ENCODE measurements at regions not wholly inside any gene's neighbourhood (a gene's known extent, or its start where the extent isn't known, plus 50 kb on each side); places are given as distances from the start of the nearest gene placed in this dataset.

DNA sequence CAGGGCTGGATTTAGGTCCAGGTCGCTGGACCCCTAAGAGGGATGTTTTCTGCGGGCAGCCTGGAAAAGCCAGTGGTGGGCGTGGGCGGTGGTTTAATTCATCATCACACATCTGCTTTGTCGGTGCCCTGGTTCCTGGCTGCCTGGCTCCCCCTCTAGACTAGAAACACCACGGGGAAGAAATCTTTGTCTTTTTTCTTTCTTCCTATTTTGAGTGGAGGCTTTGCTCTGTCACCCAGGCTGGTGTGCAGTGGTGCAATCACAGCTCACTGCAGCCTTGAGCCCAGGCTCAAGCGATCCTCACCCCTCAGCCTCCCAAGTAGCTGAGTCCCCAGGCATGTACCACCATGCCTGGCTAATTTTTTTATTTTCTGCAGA lies 86.6 kb upstream of the LINC01488 start:
- DNase-seq, result no peak

DNA sequence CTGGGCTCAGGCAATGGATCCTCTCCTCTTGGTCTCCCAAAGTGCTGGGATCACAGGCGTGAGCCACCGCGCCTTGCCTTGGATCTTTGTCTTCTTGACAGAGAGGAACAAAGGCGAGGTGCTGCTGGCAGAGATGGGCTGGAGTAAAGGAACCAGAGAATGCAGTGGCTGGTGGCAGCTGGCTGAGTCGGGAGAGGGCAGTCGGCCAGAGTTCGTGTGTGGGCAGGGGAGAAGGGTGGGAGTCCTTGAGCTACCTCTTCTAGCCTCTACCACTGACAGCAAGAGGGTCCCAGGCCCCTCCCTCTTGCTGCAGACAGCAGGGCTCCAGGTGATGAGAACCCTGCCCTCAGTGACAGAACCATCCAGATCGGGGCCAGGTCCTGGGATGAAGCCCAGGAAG lies 86.2 kb upstream of the LINC01488 start:
- DNase-seq, result no peak

DNA sequence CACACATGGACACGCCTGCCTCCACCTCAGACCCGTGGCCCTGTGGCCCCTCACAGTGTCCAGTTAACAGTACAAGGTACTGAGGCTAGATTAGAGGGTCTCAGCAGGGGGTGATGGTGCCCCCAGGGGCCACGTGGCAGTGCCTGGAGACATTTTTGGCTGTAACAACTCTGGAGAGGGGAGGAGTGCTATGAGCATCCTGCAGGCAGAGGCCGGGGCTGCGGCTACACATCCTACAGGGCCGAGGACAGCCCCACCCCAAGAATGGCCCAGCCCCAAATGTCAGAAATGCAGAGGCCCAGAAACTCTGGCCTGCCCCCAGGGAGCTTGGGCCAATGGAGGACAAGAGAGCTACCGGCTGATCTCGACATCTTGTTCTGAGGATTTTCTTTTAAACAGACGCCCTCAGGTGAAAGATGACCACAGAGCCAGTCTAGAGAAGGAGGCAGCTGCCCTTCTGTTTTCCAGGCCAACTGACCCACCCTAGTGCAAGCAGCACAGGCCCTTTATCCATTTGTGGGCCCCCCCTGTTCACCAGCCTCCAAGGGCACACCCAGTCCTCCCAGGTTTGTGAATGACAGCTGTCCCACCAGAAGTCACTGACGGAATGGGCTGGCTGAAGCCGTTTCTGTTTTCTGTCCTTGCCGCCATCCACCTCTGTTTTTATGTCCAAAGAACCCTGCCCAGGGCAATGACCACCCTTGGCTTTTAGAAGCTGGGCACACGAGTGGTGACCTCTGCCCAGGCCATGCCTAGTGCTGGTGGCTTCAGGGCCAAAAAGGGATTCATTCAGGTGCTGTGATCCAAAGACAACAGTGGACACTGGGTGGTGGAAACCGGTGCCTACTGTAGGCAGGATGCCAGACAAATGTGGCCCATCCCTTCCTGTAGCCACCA lies 85.2 kb upstream of the LINC01488 start:
- no peak for DNase-seq

DNA sequence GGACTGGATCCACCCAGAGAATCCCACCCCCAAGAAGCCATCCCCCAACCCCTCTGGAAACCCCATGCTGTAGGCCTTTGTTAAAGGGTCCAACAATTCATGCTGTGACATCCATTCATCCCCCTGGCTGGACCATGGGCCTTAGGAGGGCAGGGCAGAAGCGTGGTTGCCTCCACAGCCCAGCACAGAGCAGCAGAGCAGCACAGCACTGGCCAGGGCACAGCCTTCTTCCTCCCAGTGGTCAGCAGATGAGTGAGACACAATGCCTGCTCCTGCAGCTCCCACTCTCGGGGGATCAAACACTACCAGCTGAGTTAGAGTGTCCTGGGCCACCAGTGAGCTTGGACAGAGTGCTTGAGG lies 84.5 kb upstream of the LINC01488 start:
- DNase-seq, result no peak

DNA sequence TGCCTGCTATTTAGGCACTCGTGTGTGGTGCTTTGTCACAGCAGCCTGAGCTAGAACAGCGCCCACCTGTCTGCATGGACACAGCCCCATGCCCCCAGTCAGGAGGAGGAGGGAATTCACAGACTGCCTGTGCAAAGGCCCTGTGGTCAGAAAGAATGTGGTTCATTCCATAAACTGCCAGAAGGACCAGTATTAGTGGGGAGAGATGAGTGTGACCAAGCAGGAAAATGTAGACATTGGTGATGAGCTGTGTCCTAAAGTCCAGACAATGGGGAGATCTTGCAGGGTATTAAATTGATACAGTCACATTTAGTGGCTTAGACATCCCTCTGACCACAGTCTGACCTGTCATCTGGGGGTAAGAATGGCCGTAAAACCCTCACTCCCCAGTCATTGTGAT lies 83.7 kb upstream of the LINC01488 start:
- DNase-seq, result no peak

DNA sequence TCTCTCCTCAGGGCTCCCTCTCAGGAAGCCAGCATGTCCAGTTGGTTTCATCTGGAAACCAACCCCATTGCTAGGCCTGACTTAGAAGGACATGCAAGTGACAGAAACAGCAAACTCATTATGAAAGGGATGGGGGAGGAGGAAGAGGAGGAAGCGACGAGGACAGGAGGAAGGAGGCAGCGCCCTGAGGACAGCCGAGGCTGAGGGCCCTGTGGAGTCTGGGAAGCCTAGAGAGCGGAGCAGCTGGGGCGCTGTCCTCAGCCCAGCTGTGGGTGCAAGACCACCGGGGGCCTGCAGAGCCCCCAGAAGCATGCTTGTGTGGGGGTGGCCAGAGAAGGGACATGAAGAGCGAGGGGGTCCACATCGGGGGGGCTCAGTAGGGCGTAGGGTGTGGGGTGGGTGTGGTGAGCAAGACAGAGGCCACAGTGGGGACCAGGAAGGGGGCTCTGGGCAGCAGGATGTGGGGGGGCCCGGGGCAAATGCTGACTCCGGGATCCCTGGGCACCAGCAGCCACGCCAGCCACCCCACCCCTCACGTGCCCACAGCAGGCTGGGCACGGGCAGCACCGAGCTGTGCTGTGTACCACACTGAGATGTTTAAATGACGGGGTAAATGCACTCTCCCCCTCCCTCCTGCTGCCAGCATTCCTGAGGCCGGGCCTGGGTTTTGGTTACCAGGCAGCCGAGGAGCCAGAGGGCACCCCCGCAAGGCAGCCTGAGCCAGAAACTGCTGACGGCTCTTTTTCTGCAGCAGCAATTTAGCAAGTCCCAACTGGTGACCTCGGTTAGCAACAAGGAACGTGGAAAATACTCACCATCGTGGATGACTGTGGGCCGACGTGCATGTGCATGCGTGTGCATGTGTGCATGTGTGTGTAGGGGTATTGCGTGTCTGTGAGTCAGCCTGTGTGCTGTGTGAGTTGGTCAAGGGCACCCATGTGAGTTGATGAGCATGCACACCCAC lies 82.7 kb upstream of the LINC01488 start:
- no peak for DNase-seq

DNA sequence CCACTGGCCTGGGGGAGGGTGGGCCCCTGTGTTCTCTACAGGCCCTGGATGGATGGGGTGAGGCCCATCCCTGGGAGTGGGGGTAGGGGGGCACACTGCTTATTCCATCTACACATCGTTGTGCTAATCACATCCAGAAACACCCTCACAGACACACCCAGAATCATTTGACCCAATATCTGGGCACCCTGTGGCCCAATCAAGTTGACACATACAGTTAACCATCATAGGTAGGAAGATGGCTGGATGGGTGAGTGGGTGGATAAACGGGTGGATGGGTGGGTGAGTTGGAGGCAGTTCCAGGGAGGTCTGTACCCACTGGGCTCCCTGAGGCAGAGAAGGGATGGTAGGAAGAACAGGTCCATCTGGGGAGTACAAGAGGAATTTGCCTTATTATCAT lies 81.3 kb upstream of the LINC01488 start:
- DNase-seq, result no peak

DNA sequence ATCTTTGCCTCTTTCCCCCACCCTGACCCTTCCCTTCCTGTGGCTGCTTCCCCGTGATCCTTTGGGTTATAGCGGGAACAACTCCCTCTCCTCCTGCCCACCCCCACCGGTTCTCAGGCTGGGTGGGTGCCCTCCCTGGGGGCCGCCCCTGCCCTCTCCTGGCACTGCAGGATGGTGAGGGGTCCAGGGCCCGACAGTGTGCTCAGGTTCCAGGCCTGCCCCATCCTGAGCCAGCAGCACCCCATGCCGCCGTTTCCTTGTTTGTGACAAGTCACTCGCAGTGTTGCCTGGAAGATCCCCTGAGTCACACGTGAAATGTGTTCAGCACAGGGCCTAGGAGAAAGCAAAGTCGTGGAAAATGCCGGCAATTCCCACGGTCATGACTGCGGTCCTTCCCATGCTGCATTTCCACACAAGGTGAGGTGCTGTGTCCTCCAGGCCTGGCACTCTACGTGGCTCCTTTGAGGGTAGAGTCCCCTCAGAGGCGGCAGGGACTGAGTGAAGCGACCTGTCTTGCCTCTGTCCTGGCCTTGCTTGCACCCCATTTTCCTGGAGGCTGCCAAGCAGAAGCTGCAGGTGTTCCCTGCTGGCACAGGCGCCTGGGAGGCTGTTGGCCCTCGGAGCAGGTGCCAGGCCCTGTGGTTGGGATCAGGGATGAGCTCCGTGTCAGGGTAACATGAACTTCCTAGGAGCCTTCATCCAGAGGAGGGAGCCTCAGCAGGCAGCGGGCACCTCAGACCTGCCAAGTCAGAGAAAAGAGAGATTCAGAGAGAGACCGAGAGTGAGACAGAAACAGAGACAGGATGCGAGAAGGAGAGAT lies 80.5 kb upstream of the LINC01488 start:
- no peak for DNase-seq

DNA sequence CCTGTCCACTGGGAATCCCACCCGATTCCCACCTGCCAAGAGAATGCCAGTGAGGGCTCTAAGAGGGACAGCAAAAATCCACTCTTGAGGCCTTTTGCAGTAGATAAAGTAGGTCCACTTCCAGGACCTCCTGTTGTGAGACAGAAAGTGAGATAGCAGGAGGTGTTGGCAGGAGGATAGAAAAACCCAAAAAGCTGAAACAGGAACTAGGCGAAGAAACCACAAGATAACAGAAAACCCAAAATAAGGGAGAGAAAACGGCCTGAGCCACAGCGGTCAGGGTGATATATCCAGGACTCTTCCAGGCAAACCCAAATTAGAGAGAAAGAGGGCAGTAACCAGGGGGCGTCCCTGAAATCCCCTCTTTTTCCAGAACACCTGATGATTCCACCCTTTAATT lies 79.7 kb upstream of the LINC01488 start:
- no peak for DNase-seq

DNA sequence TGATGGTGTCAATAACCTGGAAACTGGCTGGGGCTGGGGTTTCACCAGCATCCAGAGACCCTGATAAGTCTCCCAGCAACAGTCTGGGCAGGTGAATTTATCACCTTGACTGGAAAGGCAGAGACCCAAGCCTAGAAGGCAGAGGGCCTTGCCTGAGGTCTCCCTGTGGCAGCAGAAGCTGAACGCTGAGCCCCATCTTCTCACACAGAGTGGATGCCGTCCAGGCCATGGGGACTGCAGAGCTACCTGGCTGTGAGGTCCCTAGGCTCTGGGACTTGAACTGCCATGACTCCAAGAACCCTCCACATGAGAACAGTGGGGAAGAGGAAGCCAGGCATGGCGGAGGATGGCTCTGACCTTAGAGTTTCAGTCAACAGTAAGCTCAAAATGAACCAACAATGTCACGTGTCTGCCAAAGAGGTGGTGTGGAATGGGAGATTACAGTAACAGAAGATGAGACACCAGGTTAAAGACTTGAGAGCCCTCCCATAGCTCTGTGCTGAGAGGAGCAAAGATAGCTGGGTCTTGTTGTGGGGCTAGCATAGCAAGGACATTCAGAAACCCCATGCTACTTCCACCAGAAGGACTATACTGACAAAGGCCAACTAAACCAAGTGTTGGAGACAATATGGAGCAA lies 79.1 kb upstream of the LINC01488 start:
- DNase-seq, result no peak

DNA sequence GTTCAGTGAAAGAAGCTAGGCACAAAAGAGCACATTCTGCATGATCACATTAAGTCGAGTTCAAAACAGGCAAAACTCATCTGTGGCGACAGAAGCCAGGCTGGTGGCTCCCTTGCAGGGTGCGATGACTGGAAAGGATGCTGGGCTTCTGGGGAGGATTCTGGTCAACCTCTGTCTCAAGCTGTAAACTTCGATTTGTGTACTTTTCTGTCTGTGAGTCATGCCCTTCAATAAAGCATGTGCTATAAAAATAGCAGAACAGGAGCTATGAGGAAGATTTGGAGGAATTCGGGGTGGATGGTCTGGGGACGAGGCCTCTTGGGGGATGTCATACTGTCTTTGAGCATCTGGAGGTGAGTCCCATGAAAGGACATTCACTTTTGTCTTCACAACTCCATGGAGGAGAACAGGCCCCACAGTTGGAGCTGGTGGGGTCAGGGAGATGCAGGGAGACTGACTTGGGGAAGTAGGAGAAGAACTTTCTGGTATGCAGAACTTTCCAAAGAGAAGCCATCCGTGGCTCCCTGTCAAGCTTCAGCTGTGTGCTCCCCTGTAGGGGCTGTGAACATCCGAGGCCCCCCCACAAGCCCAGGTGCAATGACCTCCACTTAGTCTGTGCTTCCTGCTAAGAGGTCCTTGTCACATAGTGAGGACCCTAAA lies 77.8 kb upstream of the LINC01488 start:
- no peak for DNase-seq

DNA sequence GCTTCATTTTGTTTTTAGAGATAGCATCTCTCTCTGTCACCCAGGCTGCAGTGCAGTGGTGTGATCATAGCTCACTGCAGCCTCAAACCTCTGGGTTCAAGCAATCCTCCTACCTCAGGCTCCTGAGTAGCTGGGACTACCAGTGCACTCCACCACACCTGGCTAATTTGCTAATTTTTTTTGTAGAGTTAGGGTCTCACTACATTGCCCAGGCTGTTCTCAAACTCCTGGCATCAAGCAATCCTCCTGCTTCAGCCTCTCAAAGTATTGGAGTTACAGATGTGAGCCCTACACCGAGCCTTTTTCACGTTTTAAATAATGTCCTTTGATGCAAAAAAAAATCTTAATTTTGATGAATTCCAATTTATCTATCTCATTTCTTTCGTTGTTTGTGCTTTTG lies 75.4 kb upstream of the LINC01488 start:
- DNase-seq, result no peak

DNA sequence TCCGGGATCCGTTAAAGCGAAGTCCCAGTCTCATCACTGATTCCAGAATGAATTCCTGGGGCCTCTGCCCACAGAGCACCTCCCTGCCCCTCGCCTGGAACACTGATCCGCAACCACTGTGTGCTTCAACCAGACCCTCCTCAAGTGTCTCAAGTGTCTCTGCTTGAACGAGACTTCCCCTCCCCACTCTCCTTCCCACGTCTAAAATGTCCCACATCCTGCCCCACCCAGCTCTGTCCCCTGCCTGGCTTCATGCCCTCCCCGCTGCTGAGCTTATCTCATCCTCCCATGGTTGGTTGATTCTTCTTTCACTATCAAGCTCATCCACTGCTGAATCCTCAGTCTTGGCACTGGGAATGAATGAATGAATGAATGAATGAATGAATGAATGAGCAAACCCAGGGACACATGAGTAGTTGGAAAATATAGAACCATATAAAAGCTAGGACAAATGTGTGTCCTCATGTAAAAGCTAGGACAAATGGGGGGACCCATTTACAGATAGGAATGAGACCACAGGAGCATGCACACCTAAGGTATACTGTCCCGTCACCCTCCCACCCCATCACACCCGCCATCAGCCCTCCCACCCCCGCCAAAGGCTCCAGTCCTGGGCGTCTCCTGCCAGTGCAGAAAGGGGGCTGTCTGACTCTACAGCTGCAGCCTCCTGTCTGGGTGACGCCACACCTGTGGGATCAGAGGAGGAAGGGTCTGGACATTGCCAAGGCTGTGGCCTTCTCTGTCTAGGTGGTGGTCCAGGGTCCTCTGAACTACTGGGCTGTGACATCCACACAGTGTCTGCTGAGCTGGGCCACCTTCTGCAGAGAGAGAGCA lies 71.4 kb upstream of the LINC01488 start:
- DNase-seq, result no peak

DNA sequence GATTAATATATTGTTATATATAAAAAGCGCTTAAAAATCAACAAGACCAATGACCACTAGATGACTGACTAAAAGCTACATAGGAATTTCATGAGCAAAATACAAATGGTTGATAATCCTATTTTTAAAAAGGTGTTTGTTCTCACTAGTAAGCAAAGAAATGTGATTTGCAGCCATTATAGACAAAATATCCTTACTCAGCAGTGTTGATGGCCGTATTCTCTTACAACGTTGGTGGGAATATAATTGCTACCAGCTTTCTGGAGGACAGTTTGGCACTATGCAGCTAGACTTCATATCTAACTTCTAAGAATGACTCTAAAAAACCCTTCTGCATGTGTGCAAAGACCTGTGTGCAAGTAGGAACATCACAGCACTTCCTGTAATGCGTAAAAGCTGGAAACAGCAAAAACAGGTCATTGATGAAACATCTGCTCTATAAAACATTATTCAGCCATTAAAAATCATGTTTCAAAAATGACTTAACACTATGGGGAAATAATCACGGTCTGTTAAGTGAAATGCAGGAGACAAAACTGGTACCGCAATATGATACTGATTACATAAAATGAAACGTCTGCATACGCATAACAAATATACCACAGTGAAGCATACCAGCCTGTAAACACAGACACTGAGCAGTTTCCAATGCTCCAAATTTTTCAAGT lies 70.1 kb upstream of the LINC01488 start:
- DNase-seq, result no peak

DNA sequence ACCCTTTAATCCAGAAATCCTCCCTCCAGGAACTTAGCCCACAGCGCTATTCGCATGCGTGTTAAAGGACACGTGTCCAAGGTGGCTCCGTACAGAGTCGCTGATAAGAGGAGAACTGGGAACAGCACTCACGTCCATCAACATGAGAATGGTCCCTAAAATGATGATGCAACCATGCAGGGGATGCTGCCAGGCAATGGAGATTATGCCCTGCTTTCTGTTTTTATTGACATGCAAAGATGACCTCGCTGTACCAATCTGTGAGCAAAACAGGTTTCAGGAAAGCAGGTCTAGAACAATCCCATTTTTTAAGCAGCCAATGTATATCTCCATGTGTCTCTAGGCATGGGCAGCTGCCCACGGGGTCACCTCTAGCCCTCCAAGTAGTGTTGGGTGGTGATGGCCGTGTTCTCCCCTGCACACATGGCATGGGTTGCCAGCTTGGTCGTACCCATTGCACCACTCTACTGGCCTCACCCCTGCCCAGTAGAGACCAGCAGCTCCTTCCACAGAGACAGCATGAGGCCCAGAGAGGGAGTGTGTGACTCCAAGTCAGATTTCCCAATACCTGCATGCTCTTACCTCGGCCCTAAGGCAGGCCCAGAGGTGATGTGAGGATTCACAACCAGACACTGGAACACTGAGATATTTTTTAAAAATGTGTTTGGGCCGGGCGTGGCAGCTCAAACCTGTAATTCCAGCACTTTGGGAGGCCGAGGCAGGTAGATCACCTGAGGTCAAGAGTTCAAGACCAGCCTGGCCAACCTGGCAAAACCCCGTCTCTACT lies 68.3 kb upstream of the LINC01488 start:
- DNase-seq, result no peak

DNA sequence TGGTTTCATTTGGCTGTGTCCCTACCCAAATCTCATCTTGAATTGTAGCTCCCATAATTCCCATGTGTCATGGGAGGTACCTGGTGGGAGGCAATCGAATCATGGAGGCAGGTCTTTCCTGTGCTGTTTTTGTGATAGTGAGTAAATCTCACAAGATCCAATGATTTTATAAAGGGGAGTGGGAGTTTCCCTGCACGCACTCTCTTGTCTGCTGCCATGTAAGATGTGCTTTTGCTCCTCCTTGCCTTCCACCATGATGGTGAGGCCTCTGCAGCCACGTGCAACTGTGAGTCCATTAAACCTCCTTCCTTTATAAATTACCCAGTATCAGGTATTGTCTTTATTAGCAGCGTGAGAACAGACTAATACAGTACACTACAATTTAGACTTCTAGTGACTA lies 67.5 kb upstream of the LINC01488 start:
- DNase-seq, result no peak

DNA sequence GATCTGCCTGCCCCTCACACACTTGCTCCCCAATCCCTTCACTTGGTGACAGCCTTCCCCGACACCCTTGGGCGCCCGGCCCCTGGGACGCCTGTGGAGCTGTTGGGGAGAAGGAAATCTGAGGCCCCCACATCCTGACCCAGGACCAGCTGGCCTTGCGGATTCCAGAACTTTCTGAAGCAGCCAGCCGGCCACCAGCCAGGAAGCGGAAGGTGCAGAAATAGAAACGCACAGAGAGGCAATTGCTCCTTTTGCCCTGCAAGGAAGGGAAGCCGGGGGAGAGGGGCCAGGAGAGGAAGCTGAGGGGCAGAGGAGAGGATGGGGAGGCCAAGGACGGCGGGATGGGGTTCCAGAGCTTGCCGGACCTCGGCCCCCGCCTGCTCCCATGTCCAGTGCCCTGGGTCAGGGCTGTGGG lies 66.7 kb upstream of the LINC01488 start:
- DNase-seq, result no peak

DNA sequence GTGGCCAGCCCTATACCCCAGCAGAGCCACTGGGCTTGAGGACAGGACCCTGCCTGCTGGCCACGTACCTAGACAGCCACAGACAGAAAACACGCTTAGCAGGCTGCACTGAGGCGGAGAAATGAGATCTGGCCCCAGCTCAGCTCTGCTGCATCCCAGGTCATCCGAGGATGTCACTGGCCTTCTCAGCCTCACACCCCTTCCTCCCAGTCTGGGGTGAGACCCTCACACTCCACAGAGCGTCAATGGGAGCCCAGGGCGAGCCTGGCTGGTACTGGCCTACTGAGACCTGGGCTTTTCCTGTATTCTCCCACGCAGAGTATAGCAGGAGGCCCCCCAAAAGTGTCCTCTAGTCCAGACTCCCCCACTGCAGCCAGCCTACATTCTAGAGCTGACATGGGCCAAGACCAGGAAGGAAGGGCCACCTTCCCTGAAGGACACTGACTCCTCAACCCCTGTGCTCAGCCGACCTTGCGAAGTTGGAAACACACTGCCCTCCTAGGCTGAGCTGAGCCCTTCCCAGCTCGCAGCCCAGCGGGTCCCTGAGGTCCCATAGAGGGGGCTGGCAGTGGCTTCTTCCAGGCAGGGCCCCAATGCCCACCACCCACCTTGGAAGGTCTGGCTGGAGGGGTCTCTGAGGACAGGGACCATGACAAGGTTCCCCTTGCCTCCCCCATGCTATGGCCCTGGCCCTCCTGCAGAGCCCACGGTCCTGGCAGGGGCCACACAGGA lies 65.9 kb upstream of the LINC01488 start:
- DNase-seq, result no peak

DNA sequence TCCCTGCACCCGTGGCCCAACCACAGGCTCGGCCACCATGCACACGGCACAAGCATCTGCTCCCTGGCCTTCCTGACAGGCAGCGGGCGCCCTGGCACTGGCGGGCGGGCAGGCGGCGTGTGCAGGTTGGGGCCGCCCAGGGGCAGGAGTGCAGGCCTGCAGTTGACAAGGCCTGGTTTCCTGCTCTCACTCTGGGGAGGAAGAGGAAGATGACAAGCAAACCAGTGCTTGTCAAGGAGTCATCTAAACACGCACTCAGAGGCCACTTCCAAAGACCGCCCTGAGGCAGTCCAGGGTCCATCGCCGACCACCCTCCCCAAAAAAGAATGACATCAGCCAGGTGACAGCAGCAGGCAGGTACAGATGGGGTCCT lies 65.3 kb upstream of the LINC01488 start:
- DNase-seq, result no peak

Measured in NCI-H1694 treated with DMSO at 0.1 percent for 48 hours (cell line).